H1 (cell line): ENCODE measurements at regions not wholly inside any gene's neighbourhood (a gene's known extent, or its start where the extent isn't known, plus 50 kb on each side); places are given as distances from the start of the nearest gene placed in this dataset.
"Not testable (repeated sequence)": the region's sequence is repeated elsewhere in the genome, so short reads cannot be mapped to it uniquely, and the experiment has no call there.

ENCODE experiments used
- CTCF ChIA-PET: fragments of 300-600 bp; sonication (Branson Sonifier 250); formaldehyde crosslinking; loops from one replicate; lab custom pipeline; 2021; ENCODE audit not compliant: partially characterized antibody; lab: Charles Lee
- POLR2A ChIA-PET: fragments of 300-600 bp; sonication (Branson Sonifier 250); formaldehyde crosslinking; loops from one replicate; lab custom pipeline; 2021; ENCODE audit warnings: inconsistent platforms; ENCODE audit not compliant: partially characterized antibody; lab: Charles Lee
- DNase-seq, 2 experiments: peaks; one replicate each; pipeline versions ENCODE4 v3.0.0 to v3.0.0-alpha.2; 2010 to 2022; ENCODE audit warnings: low spot score in 2 of 2, low read depth in 1 of 2, mixed read lengths in 1 of 2
- FAIRE-seq: peaks from 2 replicates; lab custom pipeline; 2011; peaks lifted over from hg19 to GRCh38; lab: Jason Lieb, UNC
- H2AFZ ChIP-seq: 2 replicates; pipeline ENCODE4 v1.8.1; 2012; ENCODE audit warnings: low read length, inconsistent platforms
- H2AK5ac ChIP-seq: 2 replicates; pipeline ENCODE4 v1.6.1; 2013; ENCODE audit warnings: low read depth, low read length
- H2BK120ac ChIP-seq: replicated peaks from 2 replicates; pipeline ENCODE3; 2013; ENCODE audit warnings: low read depth, low read length, inconsistent platforms
- H2BK12ac ChIP-seq: 2 replicates; pipeline ENCODE4 v1.6.1; 2013; ENCODE audit warnings: low read depth, low read length
- H2BK15ac ChIP-seq: 2 replicates; pipeline ENCODE4 v1.6.1; 2013; ENCODE audit warnings: low read length
- H2BK20ac ChIP-seq: 2 replicates; pipeline ENCODE4 v1.6.1; 2013; ENCODE audit warnings: low read length
- H2BK5ac ChIP-seq: 2 replicates; pipeline ENCODE4 v1.6.1; 2013; ENCODE audit warnings: low read depth, low read length
- H3K14ac ChIP-seq: 2 replicates; pipeline ENCODE4 v1.6.1; 2013; ENCODE audit warnings: inconsistent platforms; ENCODE audit not compliant: insufficient read length
- H3K18ac ChIP-seq: 2 replicates; pipeline ENCODE4 v1.6.1; 2013; ENCODE audit warnings: low read length; ENCODE audit errors: extremely low read depth
- H3K23ac ChIP-seq: 2 replicates; pipeline ENCODE4 v1.6.1; 2013; ENCODE audit warnings: inconsistent platforms; ENCODE audit not compliant: insufficient read length
- H3K23me2 ChIP-seq: 2 replicates; pipeline ENCODE4 v1.6.1; 2013; ENCODE audit warnings: low read depth, low read length
- H3K27ac ChIP-seq: 2 replicates; pipeline ENCODE4 v1.6.1; 2011; ENCODE audit warnings: low read depth, low read length, inconsistent platforms
- H3K27me3 ChIP-seq, 4 experiments: replicated peaks in 1 of 4; 1 replicate in 1 of 4; 2 replicates in 3 of 4; pipeline versions ENCODE4 v1.6.1 to v1.8.1; 2011 to 2013; ENCODE audit warnings: low read length in 3 of 4, mild to moderate bottlenecking in 3 of 4, inconsistent platforms in 2 of 4, mixed read lengths in 2 of 4, moderate library complexity in 1 of 4; ENCODE audit not compliant: control insufficient read depth in 3 of 4, insufficient read depth in 3 of 4; ENCODE audit errors: extremely low read depth in 1 of 4
- H3K36me3 ChIP-seq, 4 experiments: 2 replicates each; pipeline versions ENCODE4 v1.6.1 to v1.8.1; 2011 to 2013; ENCODE audit warnings: mild to moderate bottlenecking in 4 of 4, low read length in 3 of 4, moderate library complexity in 2 of 4, control low read depth in 1 of 4, inconsistent platforms in 1 of 4; ENCODE audit not compliant: insufficient read depth in 4 of 4, control insufficient read depth in 2 of 4
- H3K4ac ChIP-seq: replicated peaks from 2 replicates; pipeline ENCODE3; 2013; ENCODE audit warnings: low read length, low read depth, mixed read lengths, inconsistent platforms; ENCODE audit not compliant: insufficient read length
- H3K4me1 ChIP-seq, 4 experiments: replicated peaks in 1 of 4; 1 replicate in 1 of 4; 2 replicates in 3 of 4; pipeline versions ENCODE4 v1.6.1 to v1.8.1; 2011 to 2013; ENCODE audit warnings: low read length in 3 of 4, inconsistent platforms in 2 of 4, mixed read lengths in 1 of 4; ENCODE audit not compliant: insufficient read depth in 4 of 4, control insufficient read depth in 3 of 4
- H3K4me2 ChIP-seq, 2 experiments: 2 replicates each; pipeline versions ENCODE4 v1.6.1 to v1.8.1; 2011 to 2013; ENCODE audit warnings: low read depth in 2 of 2, low read length in 2 of 2, control low read depth in 1 of 2, inconsistent platforms in 1 of 2, mild to moderate bottlenecking in 1 of 2; ENCODE audit not compliant: insufficient read depth in 1 of 2
- H3K4me3 ChIP-seq, 4 experiments: fragments of 200-600, 300-600 bp in 1 of 4; sonication (generic), shearing (Covaris generic), sonication (Bioruptor Twin) in 1 of 4; 2 replicates each; pipeline versions ENCODE4 v1.5.1 to v1.8.1; 2011 to 2016; ENCODE audit warnings: low read length in 4 of 4, low read depth in 3 of 4, control low read depth in 2 of 4, inconsistent platforms in 2 of 4, mild to moderate bottlenecking in 2 of 4, mixed read lengths in 1 of 4, moderate library complexity in 1 of 4; ENCODE audit not compliant: insufficient read depth in 2 of 4; ENCODE audit errors: extremely low read depth in 1 of 4
- H3K56ac ChIP-seq: replicated peaks from 2 replicates; pipeline ENCODE3; 2013; ENCODE audit warnings: low read depth, mild to moderate bottlenecking, mixed read lengths, low read length, inconsistent platforms; ENCODE audit not compliant: insufficient read length
- H3K79me1 ChIP-seq: 2 replicates; pipeline ENCODE4 v1.6.1; 2013; ENCODE audit warnings: low read depth, low read length, control low read depth
- H3K79me2 ChIP-seq, 2 experiments: 2 replicates each; pipeline versions ENCODE4 v1.6.1 to v1.8.1; 2012 to 2013; ENCODE audit warnings: low read length in 2 of 2, mild to moderate bottlenecking in 2 of 2, inconsistent platforms in 1 of 2; ENCODE audit not compliant: insufficient read depth in 2 of 2, control insufficient read depth in 1 of 2
- H3K9ac ChIP-seq, 4 experiments: replicated peaks in 1 of 4; 1 replicate in 1 of 4; 2 replicates in 3 of 4; pipeline versions ENCODE4 v1.6.1 to v1.8.1; 2011 to 2013; ENCODE audit warnings: low read depth in 3 of 4, low read length in 3 of 4, control low read depth in 2 of 4, mild to moderate bottlenecking in 2 of 4, moderate library complexity in 2 of 4, inconsistent platforms in 1 of 4; ENCODE audit errors: extremely low read depth in 1 of 4
- H3K9me3 ChIP-seq, 2 experiments: 2 replicates each; pipeline versions ENCODE4 v1.6.1 to v1.8.1; 2012 to 2013; ENCODE audit warnings: mild to moderate bottlenecking in 2 of 2, moderate library complexity in 2 of 2, control low read depth in 1 of 2, inconsistent platforms in 1 of 2, low read depth in 1 of 2, low read length in 1 of 2, mixed read lengths in 1 of 2; ENCODE audit not compliant: insufficient read depth in 2 of 2
- H4K20me1 ChIP-seq, 2 experiments: replicated peaks in 1 of 2; 2 replicates each; pipeline versions ENCODE3 to v1.8.1; 2011 to 2013; ENCODE audit warnings: inconsistent platforms in 2 of 2, low read length in 2 of 2, mild to moderate bottlenecking in 1 of 2; ENCODE audit not compliant: insufficient read depth in 2 of 2, control insufficient read depth in 1 of 2
- H4K5ac ChIP-seq: 2 replicates; pipeline ENCODE4 v1.6.1; 2013; ENCODE audit warnings: low read length, low read depth, mixed read lengths, inconsistent platforms; ENCODE audit not compliant: insufficient read length
- H4K8ac ChIP-seq: 2 replicates; pipeline ENCODE4 v1.8.0; 2013; ENCODE audit warnings: mild to moderate bottlenecking, moderate library complexity, low read length, inconsistent platforms; ENCODE audit not compliant: insufficient read depth; ENCODE audit errors: extremely low read depth
- H4K91ac ChIP-seq: replicated peaks from 2 replicates; pipeline ENCODE3; 2013; ENCODE audit warnings: low read length, mixed read lengths, inconsistent platforms; ENCODE audit not compliant: insufficient read length
- WGBS, 2 experiments: shearing (Covaris generic) in 1 of 2; methylation state at CpG; one replicate each; pipeline versions ENCODE4 v1.1.6 to v1.1.7; 2013 to 2015; ENCODE audit warnings: low lambda C conversion rate in 2 of 2, mixed read lengths in 2 of 2, inconsistent platforms in 1 of 2, low coverage in 1 of 2, missing lambda C conversion rate in 1 of 2; ENCODE audit not compliant: insufficient replicate concordance in 2 of 2, insufficient coverage in 1 of 2, insufficient read length in 1 of 2; ENCODE audit errors: extremely low coverage in 1 of 2, missing lambda C conversion rate in 1 of 2; 5-methylcytosine and 5-hydroxymethylcytosine counted together

- H4K5ac ChIP-seq, H4K8ac ChIP-seq, H3K4me3 ChIP-seq, H3K79me2 ChIP-seq, H3K23ac ChIP-seq, CTCF ChIA-PET, H3K4ac ChIP-seq, H3K56ac ChIP-seq, H2AFZ ChIP-seq, H2BK5ac ChIP-seq, FAIRE-seq, H3K27ac ChIP-seq, H3K79me1 ChIP-seq, H2BK15ac ChIP-seq, H3K36me3 ChIP-seq, H3K14ac ChIP-seq, H3K4me1 ChIP-seq, POLR2A ChIA-PET, H3K9me3 ChIP-seq, H3K23me2 ChIP-seq, H4K91ac ChIP-seq, H3K9ac ChIP-seq, DNase-seq, H3K4me2 ChIP-seq, H2AK5ac ChIP-seq, H2BK120ac ChIP-seq, H4K20me1 ChIP-seq, H2BK20ac ChIP-seq, H2BK12ac ChIP-seq, H3K18ac ChIP-seq, H3K27me3 ChIP-seq: not testable (repeated sequence)
- WGBS, 2 experiments: 94% methylated on average over 13 of the region's 14 CpGs; no CpG with 5 or more reads in 1 of the 2 experiments
Measured at GRCh38 chr4:181030135-181030921, 1212.9 kb upstream of the TENM3 start.
